Right atrium auricular region (tissue), 2 donors: ENCODE measurements at regions not wholly inside any gene's neighbourhood (a gene's known extent, or its start where the extent isn't known, plus 50 kb on each side); places are given as distances from the start of the nearest gene placed in this dataset.

Source experiments
- DNase-seq: peaks from one replicate; pipeline ENCODE4 v3.0.0-alpha.2; 2019; ENCODE audit warnings: low spot score
- H3K27ac ChIP-seq, 2 donors: fragments of 200-600 bp; sonication (generic); 1 replicate in 1 of 2; 2 replicates in 1 of 2; pipeline ENCODE4 v1.5.1; 2016 to 2019
- H3K27me3 ChIP-seq, 2 donors: fragments of 200-600 bp; sonication (generic); one replicate each; pipeline versions ENCODE4 v1.5.1 to v1.6.0; 2017 to 2019
- H3K36me3 ChIP-seq: fragments of 200-600 bp; sonication (generic); one replicate; pipeline ENCODE4 v1.5.1; 2016
- H3K4me1 ChIP-seq, 2 donors: fragments of 200-600 bp; sonication (generic); one replicate each; pipeline versions ENCODE4 v1.5.1 to v1.6.0; 2017 to 2019
- H3K4me3 ChIP-seq, 2 donors: fragments of 200-600 bp; sonication (generic); 1 replicate in 1 of 2; 2 replicates in 1 of 2; pipeline ENCODE4 v1.5.1; 2017 to 2019; ENCODE audit warnings: mild to moderate bottlenecking in 1 of 2, moderate library complexity in 1 of 2
- H3K9me3 ChIP-seq, 2 donors: fragments of 200-600 bp; sonication (generic); one replicate each; pipeline ENCODE4 v1.5.1; 2019
- TF ChIP-seq, protein P1 (sequence below), 2 donors: fragments of 200-600 bp; sonication (generic); IDR thresholded peaks; one replicate each; pipeline ENCODE4 v1.5.1; 2019; ENCODE audit warnings: antibody characterized with exemption in 2 of 2

DNA sequence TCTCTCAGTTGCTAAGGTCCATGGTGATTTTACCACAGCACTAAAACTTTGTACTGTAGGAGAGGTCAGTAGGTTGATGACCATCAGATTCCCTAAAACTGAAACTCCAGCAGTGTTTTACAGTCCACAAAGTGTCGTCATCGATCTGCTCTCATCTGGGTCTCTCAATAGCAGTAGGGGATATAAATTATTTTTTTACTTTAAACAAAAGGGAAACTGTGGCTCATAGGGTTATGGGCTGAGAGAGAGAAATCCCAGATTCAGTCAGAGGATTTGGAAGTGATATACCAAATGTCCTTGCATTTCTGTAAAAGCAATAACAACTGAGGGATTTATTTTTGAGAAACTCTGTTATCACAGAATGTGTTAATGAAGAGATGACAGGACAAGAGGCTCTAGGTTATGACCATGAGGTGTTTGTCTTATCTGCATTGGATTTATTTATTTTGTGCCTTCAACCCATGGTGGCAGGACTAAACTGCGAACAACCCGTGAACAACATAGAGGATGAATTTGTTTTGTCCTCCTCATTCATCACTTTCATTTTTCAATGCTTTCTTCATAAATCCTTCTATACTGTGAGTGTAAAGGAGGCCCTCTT is 869.7 kb downstream of the OTOL1 start:
- Histone ChIP-seq H3K36me3 (no peaks in the 10 kb centered on the region), H3K4me3 (no peak overlapping the region), H3K27me3 (no peaks in the 10 kb centered on the region), H3K9me3 (no peaks in the 10 kb centered on the region), H3K4me1 (peaks cover 0 to 18% of the 10 kb centered on the region in 2 donors), H3K27ac (peak overlapping the region; percentile 32 to 83)
- TF ChIP-seq, protein P1, sequence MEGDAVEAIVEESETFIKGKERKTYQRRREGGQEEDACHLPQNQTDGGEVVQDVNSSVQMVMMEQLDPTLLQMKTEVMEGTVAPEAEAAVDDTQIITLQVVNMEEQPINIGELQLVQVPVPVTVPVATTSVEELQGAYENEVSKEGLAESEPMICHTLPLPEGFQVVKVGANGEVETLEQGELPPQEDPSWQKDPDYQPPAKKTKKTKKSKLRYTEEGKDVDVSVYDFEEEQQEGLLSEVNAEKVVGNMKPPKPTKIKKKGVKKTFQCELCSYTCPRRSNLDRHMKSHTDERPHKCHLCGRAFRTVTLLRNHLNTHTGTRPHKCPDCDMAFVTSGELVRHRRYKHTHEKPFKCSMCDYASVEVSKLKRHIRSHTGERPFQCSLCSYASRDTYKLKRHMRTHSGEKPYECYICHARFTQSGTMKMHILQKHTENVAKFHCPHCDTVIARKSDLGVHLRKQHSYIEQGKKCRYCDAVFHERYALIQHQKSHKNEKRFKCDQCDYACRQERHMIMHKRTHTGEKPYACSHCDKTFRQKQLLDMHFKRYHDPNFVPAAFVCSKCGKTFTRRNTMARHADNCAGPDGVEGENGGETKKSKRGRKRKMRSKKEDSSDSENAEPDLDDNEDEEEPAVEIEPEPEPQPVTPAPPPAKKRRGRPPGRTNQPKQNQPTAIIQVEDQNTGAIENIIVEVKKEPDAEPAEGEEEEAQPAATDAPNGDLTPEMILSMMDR (IDR thresholded peaks at IDR 0.05), result no peak
- DNase-seq, result no peak

DNA sequence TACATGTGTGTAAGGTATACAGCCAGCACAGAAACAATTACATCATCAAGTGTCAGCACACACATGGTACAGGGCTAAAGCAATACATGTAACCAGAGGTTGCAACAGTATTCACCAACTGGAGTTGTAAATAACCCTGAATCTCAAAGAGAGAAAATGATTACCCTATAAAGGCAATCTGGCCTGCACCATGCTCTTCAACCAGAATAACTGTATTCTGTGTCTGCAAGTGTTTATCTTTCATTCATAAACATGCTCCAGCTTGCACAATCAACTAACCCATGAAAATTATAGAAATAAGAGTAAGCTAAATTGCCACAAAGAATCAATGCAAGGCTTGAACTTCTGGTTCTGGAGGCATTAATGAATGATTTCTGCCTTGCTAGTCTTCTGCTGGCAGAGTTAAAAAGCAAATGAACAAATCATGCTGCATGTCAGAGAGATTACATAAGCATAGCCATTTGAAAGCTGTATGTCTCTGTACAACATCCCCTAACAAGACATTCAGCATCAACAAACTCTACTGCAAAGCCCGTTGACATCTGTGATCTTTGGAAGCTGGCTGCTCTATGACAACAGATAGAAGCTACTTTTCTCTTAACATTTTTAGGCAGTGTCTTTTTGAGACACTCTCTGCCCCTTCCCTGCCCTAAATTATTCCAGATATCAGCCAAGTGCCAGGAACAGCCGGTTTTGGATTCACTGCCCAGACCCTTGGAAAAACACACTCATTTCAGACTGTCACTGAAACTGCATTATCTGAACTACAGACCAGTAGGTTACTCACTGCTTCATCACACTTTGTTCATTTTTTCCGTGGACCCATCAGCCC is 871.0 kb downstream of the OTOL1 start:
- Histone ChIP-seq H3K4me1 (peaks cover 0 to 18% of the 10 kb centered on the region in 2 donors), H3K4me3 (no peak overlapping the region), H3K36me3 (no peaks in the 10 kb centered on the region), H3K27ac (peak overlapping the region; percentile 2 to 83), H3K27me3 (no peaks in the 10 kb centered on the region), H3K9me3 (no peaks in the 10 kb centered on the region)
- DNase-seq, result no peak
- TF ChIP-seq, protein P1 (IDR thresholded peaks at IDR 0.05), result no peak

DNA sequence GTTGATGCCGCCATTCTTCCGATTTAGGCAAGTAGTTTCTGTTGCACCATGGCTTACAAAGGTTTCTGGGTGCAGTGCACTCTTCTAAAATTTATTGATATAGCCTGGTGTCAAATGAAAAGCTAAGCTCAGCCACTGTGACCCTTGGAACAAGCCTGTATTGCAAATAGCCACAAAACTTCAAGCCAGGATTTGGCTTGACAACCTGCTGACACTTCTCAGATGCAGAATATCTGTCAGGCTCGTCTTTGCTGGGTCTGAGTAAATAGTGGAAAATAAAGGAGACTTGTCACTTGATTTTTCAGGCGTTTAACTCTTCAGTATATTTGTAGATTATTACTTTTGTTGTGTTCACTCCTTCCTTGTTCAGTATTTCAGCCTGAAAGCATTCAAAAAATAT is 871.8 kb downstream of the OTOL1 start:
- no peaks in the 10 kb centered on the region for H3K9me3 ChIP-seq
- H3K36me3 ChIP-seq, result no peaks in the 10 kb centered on the region
- no peak for DNase-seq
- no peak overlapping the region for H3K4me3 ChIP-seq
- no peaks in the 10 kb centered on the region for H3K27me3 ChIP-seq
- TF ChIP-seq, protein P1 (IDR thresholded peaks at IDR 0.05), result no peak
- H3K27ac ChIP-seq, result peak overlapping the region; percentile 2 to 83
- H3K4me1 ChIP-seq, result peaks cover 0 to 18% of the 10 kb centered on the region in 2 donors

DNA sequence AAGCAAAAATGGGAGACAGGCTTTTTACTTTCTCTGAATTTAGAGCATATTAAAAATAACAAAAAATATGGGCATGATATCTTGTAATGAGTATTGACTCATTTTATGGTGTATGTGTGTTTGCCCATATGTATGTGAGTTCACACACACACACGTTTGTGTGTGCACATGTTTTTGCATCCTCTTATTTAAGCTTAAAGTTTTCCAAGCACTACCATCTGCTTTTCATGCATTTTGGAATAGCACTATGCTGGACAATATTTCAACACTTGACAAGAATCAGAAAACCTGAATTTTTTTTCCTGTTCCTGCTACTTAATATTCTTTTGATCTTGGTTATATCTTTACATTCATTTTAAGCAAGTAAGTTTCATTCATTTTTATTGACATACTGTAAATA is 872.7 kb downstream of the OTOL1 start:
- Histone ChIP-seq H3K4me1 (peaks cover 0 to 18% of the 10 kb centered on the region in 2 donors), H3K36me3 (no peaks in the 10 kb centered on the region), H3K27me3 (no peaks in the 10 kb centered on the region), H3K27ac (no peak overlapping the region), H3K4me3 (no peak overlapping the region), H3K9me3 (no peaks in the 10 kb centered on the region)
- TF ChIP-seq, protein P1 (IDR thresholded peaks at IDR 0.05), result no peak
- DNase-seq, result no peak

DNA sequence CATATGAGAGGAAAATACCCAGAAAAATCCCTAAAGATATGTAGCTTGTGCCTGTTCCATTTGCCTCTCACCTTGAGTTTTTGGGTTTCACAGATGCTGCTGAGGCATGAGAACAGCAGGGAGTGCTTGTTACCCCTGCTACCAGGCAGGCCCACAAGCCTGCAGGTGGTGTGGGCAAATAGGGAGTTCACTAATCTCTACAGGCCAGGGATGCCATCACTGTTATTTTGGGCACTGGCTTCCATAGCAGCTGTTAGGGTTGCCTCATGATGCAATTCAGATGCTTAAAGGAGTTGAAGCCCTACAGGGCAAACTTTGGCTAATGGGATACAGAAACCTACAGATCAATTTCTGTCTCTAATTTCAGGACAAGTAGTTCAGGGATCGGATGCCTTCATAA is 873.5 kb downstream of the OTOL1 start:
- DNase-seq, result no peak
- H3K4me1 ChIP-seq, result peaks cover 0 to 18% of the 10 kb centered on the region in 2 donors
- TF ChIP-seq, protein P1 (IDR thresholded peaks at IDR 0.05), result no peak
- no peaks in the 10 kb centered on the region for H3K27me3 ChIP-seq
- H3K9me3 ChIP-seq, result no peaks in the 10 kb centered on the region
- H3K27ac ChIP-seq, result no peak overlapping the region
- H3K4me3 ChIP-seq, result no peak overlapping the region
- H3K36me3 ChIP-seq, result no peaks in the 10 kb centered on the region
